NCI-H82 treated with DMSO at 0.1 percent for 48 hours (cell line): ENCODE measurements at regions not wholly inside any gene's neighbourhood (a gene's known extent, or its start where the extent isn't known, plus 50 kb on each side); places are given as distances from the start of the nearest gene placed in this dataset.

ENCODE experiments used
- DNase-seq: peaks from one replicate; lab custom pipeline; 2025; ENCODE audit not compliant: unreplicated experiment; lab: John Stamatoyannopoulos, UW

- DNase-seq, result no peak
Measured at GRCh38 chr5:155952486-155953089, 374.4 kb upstream of the SGCD start.

GRCh38 chr5:155953335-155953734, 373.6 kb upstream of the SGCD start:
- no peak for DNase-seq

GRCh38 chr5:155954701-155955445, 372.1 kb upstream of the SGCD start:
- no peak for DNase-seq

GRCh38 chr5:155957884-155958283, 369.1 kb upstream of the SGCD start:
- DNase-seq, result no peak

GRCh38 chr5:155959082-155959481, 367.9 kb upstream of the SGCD start:
- DNase-seq, result no peak

GRCh38 chr5:155960177-155960576, 366.8 kb upstream of the SGCD start:
- DNase-seq, result no peak

- no peak for DNase-seq
Measured at GRCh38 chr5:155969537-155969936, 357.4 kb upstream of the SGCD start.

GRCh38 chr5:155974369-155974768, 352.6 kb upstream of the SGCD start:
- DNase-seq, result no peak

GRCh38 chr5:155978850-155979249, 348.1 kb upstream of the SGCD start:
- DNase-seq, result no peak

- DNase-seq, result no peak
Measured at GRCh38 chr5:155982354-155982753, 344.6 kb upstream of the SGCD start.

GRCh38 chr5:155983954-155984353, 343.0 kb upstream of the SGCD start:
- DNase-seq, result no peak

GRCh38 chr5:155987265-155987810, 339.6 kb upstream of the SGCD start:
- DNase-seq, result no peak

- no peak for DNase-seq
Measured at GRCh38 chr5:155989879-155990278, 337.1 kb upstream of the SGCD start.

GRCh38 chr5:155996123-155996522, 330.8 kb upstream of the SGCD start:
- DNase-seq, result no peak

GRCh38 chr5:155998257-155998656, 328.7 kb upstream of the SGCD start:
- no peak for DNase-seq

- DNase-seq, result no peak
Measured at GRCh38 chr5:156000115-156000514, 326.8 kb upstream of the SGCD start.

- DNase-seq, result no peak
Measured at GRCh38 chr5:156004754-156005153, 322.2 kb upstream of the SGCD start.

GRCh38 chr5:156006026-156006647, 320.8 kb upstream of the SGCD start:
- no peak for DNase-seq

GRCh38 chr5:156008844-156009243, 318.1 kb upstream of the SGCD start:
- DNase-seq, result no peak

GRCh38 chr5:156009583-156009982, 317.4 kb upstream of the SGCD start:
- DNase-seq, result no peak

- DNase-seq, result no peak
Measured at GRCh38 chr5:156015137-156015536, 311.8 kb upstream of the SGCD start.

GRCh38 chr5:156019130-156019529, 307.8 kb upstream of the SGCD start:
- DNase-seq, result no peak
